GM23338 (cell line): ENCODE measurements at regions not wholly inside any gene's neighbourhood (a gene's known extent, or its start where the extent isn't known, plus 50 kb on each side); places are given as distances from the start of the nearest gene placed in this dataset.

Experiments
- CREB1 ChIP-seq: fragments of 250-450 bp; sonication (Bioruptor Pico); IDR thresholded peaks from 2 replicates; pipeline ENCODE4 v1.5.0; 2020; ENCODE audit warnings: low read depth, mild to moderate bottlenecking, moderate library complexity
- CTCF ChIP-seq, 2 experiments: fragments of 200-600 bp in 1 of 2; sonication (generic) in 1 of 2; conservative IDR thresholded peaks; 2 replicates each; pipeline versions ENCODE4 v1.5.1 to v1.6.1; 2016 to 2017; ENCODE audit warnings: antibody characterized with exemption in 2 of 2, low read depth in 2 of 2, mild to moderate bottlenecking in 2 of 2, moderate library complexity in 1 of 2
- EZH2 ChIP-seq: fragments of 200-600 bp; sonication (generic); IDR thresholded peaks from one replicate; pipeline ENCODE4 v1.8.0; 2017; ENCODE audit warnings: antibody characterized with exemption, mild to moderate bottlenecking, low read depth; ENCODE audit not compliant: unreplicated experiment
- POLR2AphosphoS5 ChIP-seq: IDR thresholded peaks from 2 replicates; pipeline ENCODE4 v1.6.1; 2016; ENCODE audit warnings: antibody characterized with exemption, low read depth
- ZNF331 ChIP-seq: fragments of 250-450 bp; sonication (Bioruptor Pico); IDR thresholded peaks from 2 replicates; pipeline ENCODE4 v1.5.0; 2020; ENCODE audit warnings: low read depth, mild to moderate bottlenecking, moderate library complexity
- ZNF462 ChIP-seq: fragments of 250-450 bp; sonication (Bioruptor Pico); IDR thresholded peaks from 2 replicates; pipeline ENCODE4 v1.5.0; 2020; ENCODE audit warnings: mild to moderate bottlenecking, moderate library complexity

- no peak for TF ChIP-seq ZNF462 (CRISPR knock-in tag)
- no peak for TF ChIP-seq EZH2
- TF ChIP-seq CREB1 = no peak
- no peak for TF ChIP-seq ZNF331 (CRISPR knock-in tag)
- TF ChIP-seq CTCF (conservative IDR thresholded peaks at IDR 0.05; ENCODE audit: low read depth in 2 of 2) = no peak
- TF ChIP-seq POLR2AphosphoS5 = no peak
These were observed 120.3 kb upstream of the B3GAT1 start (continued) for GRCh38 chr11:134532131-134532920.
